ENCODE measurements at regions not wholly inside any gene's neighbourhood (a gene's known extent, or its start where the extent isn't known, plus 50 kb on each side); places are given as distances from the start of the nearest gene placed in this dataset.

DNA sequence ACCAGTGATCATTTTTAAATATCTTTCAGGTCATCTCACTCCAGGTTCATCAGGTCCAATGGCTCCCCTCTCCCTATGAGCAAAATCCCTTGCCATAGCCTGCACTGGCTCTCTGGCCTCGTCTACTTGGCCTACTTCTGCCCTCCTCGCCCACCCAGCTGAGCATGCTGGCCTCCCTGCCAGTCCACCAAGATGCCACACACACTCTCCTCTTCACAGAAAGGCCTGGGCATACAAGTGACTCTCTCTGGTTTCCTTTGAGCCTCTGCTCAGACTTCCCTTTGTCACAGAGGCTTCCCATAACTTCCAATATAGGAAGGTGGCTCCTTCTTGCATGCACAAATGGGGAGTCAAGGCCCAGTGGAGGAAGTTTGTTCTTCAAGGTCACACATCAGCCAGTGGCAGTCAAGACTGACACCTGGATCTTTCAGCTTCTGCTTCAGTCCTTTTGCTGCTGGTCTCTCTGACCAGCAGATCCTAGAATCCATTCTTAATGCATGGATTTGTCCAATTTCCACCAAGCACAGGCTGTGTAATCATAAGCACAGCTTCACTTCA lies 223.2 kb upstream of the HES1 start:
- Histone ChIP-seq H3K4me3 (no peak overlapping the region), H3K9me3 (replicated peaks in 1 of 3) (no peaks in the 10 kb centered on the region), H3K4me1 (replicated peaks in 1 of 2) (no peaks in the 10 kb centered on the region), H3K27ac (no peak overlapping the region), H3K27me3 (no peaks in the 10 kb centered on the region), H3K36me3 (replicated peaks in 1 of 2) (no peaks in the 10 kb centered on the region)
- TF ChIP-seq POLR2A (IDR thresholded peaks at IDR 0.05), result no peak
- DNase-seq, result no peak
- intact Hi-C loops (cut with DNase I), result no loop called here
- 86 to 100% (median 93%) methylated on average over 2 of the region's 2 CpGs for WGBS, 4 donors

DNA sequence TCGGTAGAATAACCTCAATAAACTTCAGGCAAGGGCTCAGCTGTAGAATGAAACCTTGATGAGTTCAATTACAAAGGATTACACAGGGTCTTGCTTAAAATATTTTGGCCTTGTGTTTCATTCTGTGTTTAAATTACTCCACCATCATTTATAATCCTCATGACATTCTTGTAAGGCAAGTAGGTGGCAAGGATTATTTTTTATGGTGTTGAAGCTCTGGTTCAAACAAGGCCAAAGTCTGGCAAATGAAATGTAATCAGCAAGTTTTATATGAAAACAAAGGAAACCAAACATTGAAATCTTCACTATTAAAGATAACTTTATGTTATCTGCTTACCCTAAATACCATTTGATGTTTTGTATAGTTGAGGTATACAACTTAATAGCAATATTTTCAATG lies 221.3 kb upstream of the HES1 start:
- intact Hi-C loops (cut with DNase I), result no loop called here
- H3K9me3 ChIP-seq (replicated peaks in 1 of 3), result no peaks in the 10 kb centered on the region
- no peak for DNase-seq
- H3K27me3 ChIP-seq, result no peaks in the 10 kb centered on the region
- no peak for TF ChIP-seq POLR2A (IDR thresholded peaks at IDR 0.05)
- TF ChIP-seq, protein P1, sequence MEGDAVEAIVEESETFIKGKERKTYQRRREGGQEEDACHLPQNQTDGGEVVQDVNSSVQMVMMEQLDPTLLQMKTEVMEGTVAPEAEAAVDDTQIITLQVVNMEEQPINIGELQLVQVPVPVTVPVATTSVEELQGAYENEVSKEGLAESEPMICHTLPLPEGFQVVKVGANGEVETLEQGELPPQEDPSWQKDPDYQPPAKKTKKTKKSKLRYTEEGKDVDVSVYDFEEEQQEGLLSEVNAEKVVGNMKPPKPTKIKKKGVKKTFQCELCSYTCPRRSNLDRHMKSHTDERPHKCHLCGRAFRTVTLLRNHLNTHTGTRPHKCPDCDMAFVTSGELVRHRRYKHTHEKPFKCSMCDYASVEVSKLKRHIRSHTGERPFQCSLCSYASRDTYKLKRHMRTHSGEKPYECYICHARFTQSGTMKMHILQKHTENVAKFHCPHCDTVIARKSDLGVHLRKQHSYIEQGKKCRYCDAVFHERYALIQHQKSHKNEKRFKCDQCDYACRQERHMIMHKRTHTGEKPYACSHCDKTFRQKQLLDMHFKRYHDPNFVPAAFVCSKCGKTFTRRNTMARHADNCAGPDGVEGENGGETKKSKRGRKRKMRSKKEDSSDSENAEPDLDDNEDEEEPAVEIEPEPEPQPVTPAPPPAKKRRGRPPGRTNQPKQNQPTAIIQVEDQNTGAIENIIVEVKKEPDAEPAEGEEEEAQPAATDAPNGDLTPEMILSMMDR (IDR thresholded peaks at IDR 0.05), result no peak
- WGBS, 4 donors, result 54 to 67% (median 59%) methylated on average over 1 of the region's 1 CpG
- H3K36me3 ChIP-seq (replicated peaks in 1 of 2), result no peaks in the 10 kb centered on the region
- H3K4me3 ChIP-seq, result no peak overlapping the region
- no peak overlapping the region for H3K27ac ChIP-seq
- H3K4me1 ChIP-seq (replicated peaks in 1 of 2), result no peaks in the 10 kb centered on the region

DNA sequence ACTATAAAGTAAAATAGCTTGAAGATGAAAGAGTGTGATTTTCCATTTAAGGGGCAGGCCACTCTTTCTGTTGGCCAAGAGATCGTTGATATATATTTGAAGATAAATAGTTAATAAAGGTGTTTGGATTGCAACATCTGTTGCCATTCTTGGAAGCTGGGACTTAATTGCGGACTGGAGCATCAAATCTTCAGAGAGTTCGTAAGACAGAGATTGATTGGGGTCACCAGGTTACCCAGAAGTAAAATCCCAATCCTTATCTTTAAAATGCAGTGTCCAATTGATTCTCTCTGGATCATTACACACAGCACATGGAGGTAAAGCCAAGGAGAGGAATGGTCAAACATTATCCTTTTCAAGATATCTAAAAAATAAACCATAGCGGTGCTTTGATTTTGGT lies 220.8 kb upstream of the HES1 start:
- TF ChIP-seq, protein P1 (IDR thresholded peaks at IDR 0.05), result no peak
- TF ChIP-seq POLR2A (IDR thresholded peaks at IDR 0.05), result no peak
- WGBS, 4 donors, result 89 to 95% (median 91%) methylated on average over 4 of the region's 4 CpGs
- intact Hi-C loops (cut with DNase I), result no loop called here
- Histone ChIP-seq H3K27me3 (no peaks in the 10 kb centered on the region), H3K4me3 (no peak overlapping the region), H3K27ac (no peak overlapping the region), H3K4me1 (replicated peaks in 1 of 2) (no peaks in the 10 kb centered on the region), H3K9me3 (replicated peaks in 1 of 3) (no peaks in the 10 kb centered on the region), H3K36me3 (replicated peaks in 1 of 2) (no peaks in the 10 kb centered on the region)
- DNase-seq, result no peak

DNA sequence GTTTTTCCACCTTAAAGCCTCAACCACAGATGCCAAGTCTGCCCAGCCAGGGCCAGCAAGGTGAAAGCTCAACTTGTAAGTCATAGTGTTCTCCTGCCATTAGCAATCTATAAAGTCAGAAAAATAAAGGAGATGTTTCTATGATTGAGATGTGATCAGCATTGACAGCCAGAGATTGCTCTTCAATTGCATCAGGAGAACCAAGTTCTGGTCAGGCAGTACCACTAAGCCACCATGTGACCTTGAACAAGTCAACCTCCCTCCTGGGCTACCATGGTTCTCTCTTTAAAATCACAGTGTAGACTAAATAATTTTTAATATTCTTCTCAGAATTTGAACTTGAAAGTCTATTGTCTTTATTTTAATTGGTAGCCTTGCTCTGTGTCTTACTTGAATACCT lies 220.3 kb upstream of the HES1 start:
- H3K4me1 ChIP-seq (replicated peaks in 1 of 2), result no peaks in the 10 kb centered on the region
- H3K27me3 ChIP-seq, result no peaks in the 10 kb centered on the region
- H3K9me3 ChIP-seq (replicated peaks in 1 of 3), result no peaks in the 10 kb centered on the region
- DNase-seq, result no peak
- no peaks in the 10 kb centered on the region for H3K36me3 ChIP-seq (replicated peaks in 1 of 2)
- TF ChIP-seq, protein P1 (IDR thresholded peaks at IDR 0.05), result no peak
- TF ChIP-seq POLR2A (IDR thresholded peaks at IDR 0.05), result no peak
- H3K27ac ChIP-seq, result no peak overlapping the region
- no peak overlapping the region for H3K4me3 ChIP-seq
- intact Hi-C loops (cut with DNase I), result no loop called here

DNA sequence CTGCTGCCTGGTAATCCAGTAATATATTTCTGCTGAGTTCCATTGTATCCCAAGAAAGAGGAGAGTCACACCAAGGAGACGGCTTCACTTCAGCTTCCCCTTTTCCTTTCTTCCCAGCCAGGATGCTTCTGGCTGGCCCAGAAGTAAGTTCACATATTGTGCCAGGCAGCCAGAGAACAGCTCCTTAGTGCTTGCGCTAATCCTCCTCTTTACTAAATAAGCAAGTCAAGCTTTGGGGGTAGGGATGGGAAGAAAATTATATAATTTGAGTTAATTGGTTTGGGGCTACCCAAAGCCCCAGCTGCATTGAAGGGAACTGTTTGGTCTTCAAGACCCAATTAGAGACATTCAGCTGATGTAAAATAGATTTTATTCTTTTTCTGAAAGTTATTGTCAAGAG lies 218.8 kb upstream of the HES1 start:
- 93 to 95% (median 95%) methylated on average over 2 of the region's 2 CpGs for WGBS, 4 donors
- intact Hi-C loops (cut with DNase I), result no loop called here
- H3K27ac ChIP-seq, result no peak overlapping the region

More for the DNA sequence above, 218.8 kb upstream of the HES1 start:
- no peaks in the 10 kb centered on the region for H3K27me3 ChIP-seq
- TF ChIP-seq POLR2A (IDR thresholded peaks at IDR 0.05), result no peak
- TF ChIP-seq, protein P1 (IDR thresholded peaks at IDR 0.05), result no peak
- H3K36me3 ChIP-seq (replicated peaks in 1 of 2), result no peaks in the 10 kb centered on the region
- DNase-seq, result no peak
- no peaks in the 10 kb centered on the region for H3K9me3 ChIP-seq (replicated peaks in 1 of 3)
- H3K4me1 ChIP-seq (replicated peaks in 1 of 2), result no peaks in the 10 kb centered on the region
- H3K4me3 ChIP-seq, result no peak overlapping the region

All from adrenal gland (tissue), 9 donors.